Inferior parietal cortex (tissue), 1 donor: ENCODE measurements at regions not wholly inside any gene's neighbourhood (a gene's known extent, or its start where the extent isn't known, plus 50 kb on each side); places are given as distances from the start of the nearest gene placed in this dataset.
"Not testable (repeated sequence)": the region's sequence is repeated elsewhere in the genome, so short reads cannot be mapped to it uniquely, and the experiment has no call there.

Source experiments
- DNase-seq: peaks from one replicate; pipeline ENCODE4 v3.0.0-alpha.2; 2016; ENCODE audit errors: extremely low spot score

DNA sequence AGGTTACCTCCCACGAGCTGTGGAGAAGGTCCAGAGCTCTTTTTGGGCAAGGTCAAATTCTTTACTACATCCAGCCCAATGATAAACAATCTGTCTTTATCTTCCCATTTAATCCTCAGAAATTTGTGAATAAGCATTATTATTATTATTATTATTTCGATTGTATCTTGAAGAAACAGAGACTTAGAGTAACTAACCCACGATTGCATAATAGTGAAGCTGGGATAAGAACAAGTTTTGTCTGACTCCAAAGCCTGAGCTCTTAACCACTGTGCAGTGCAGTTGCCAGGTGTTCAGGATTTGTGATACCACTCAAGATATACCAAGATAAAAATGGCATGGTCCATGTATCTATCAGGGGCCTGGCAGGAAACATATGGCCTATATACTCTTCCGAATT is 166.5 kb upstream of the LDB2 start:
- no peak for DNase-seq

- no peak for DNase-seq
Measured at GRCh38 chr4:17063888-17064287, 165.4 kb upstream of the LDB2 start.

DNA sequence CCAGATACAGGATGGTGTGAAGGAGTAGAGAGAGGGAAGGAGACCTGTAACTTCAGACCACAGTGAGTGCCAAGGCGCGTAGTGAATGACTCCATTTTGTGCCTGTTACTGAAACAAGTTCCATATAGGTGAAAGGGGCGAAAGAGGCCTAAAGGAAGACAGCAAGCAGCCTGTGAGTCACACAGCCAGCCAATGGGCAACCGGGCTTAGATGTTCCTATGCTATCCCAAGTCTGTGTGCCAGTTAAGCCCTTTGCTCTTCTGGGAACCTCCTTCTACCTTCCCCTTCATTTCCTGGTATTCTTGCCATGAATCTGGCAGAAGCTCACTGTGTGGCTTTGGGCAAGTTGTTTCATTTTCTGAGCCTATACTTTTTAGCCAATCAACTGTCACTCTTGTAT is 161.8 kb upstream of the LDB2 start:
- no peak for DNase-seq

GRCh38 chr4:17058916-17059741 is 160.7 kb upstream of the LDB2 start:
- DNase-seq: peak; percentile 48

- no peak for DNase-seq
Measured at GRCh38 chr4:17058536-17058915, 160.1 kb upstream of the LDB2 start.

DNA sequence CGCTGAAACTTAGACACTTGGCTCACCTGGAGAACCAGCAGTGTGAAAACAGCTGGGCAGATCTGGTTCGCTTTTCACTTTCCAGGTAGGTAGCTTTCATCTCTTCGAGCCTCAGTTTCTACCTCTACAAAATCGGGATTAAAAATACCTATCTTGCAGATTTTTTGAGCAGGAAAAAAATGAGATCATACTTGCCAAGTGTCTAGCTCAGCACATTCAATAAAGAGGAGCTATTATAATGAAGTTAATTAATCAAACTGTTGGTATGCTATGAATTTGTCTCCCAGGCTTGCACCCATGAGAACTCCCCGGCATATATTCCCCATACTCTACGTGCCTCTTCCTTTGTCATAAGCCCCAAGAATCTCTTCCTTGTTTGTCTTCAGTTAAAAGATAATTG is 158.6 kb upstream of the LDB2 start:
- DNase-seq: no peak

- DNase-seq: peak; percentile 58
Measured at GRCh38 chr4:17055788-17056187, 157.3 kb upstream of the LDB2 start.

- no peak for DNase-seq
Measured at GRCh38 chr4:17045866-17046265, 147.4 kb upstream of the LDB2 start.

- no peak for DNase-seq
Measured at GRCh38 chr4:17038510-17039176, 140.2 kb upstream of the LDB2 start.

GRCh38 chr4:17033768-17034181 is 135.3 kb upstream of the LDB2 start:
- no peak for DNase-seq

- DNase-seq: no peak
Measured at GRCh38 chr4:17033025-17033767, 134.8 kb upstream of the LDB2 start.

GRCh38 chr4:17030543-17030942 is 132.1 kb upstream of the LDB2 start:
- DNase-seq: peak; percentile 26

- no peak for DNase-seq
Measured at GRCh38 chr4:17029964-17030363, 131.5 kb upstream of the LDB2 start.

DNA sequence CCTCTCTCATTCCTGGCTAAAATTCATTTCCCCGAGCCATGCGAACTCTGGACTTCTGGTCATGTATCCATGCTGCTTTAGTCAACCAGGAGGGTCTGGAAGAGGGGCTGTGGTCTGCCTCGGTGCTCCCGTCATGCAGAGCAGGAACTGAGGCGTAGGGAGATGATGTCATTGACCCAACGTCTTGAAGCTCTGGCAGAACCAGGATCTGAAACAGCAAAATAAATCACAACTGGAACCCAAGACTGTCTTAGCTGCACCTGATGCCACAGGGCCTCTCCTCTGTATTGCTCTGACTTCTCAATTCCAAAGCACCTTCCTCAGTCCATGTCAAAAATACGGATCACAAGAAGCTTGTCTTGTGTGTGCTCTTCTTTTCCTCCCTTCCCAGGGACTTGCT is 131.0 kb upstream of the LDB2 start:
- DNase-seq: no peak

DNA sequence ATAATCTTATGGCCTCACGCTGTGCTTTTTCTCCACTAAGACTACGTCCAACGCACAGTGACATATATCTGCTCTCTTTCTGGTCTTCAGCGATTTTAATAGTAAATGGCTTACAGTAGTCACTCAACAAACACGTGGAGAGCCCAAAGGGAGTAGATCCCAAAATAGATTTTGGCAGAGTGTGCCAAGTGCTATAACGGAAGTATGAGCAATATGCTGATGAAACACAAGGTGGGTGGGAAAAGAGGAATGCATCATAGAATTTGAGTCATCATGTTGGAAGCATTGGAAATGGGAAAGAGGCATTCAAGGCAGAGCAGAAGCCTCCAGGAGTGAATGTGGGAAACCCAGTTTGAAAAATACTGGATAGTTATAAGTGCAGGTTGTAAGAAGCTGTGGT is 129.1 kb upstream of the LDB2 start:
- peak; percentile 60 for DNase-seq

- DNase-seq: no peak
Measured at GRCh38 chr4:17024425-17024824, 126.0 kb upstream of the LDB2 start.

DNA sequence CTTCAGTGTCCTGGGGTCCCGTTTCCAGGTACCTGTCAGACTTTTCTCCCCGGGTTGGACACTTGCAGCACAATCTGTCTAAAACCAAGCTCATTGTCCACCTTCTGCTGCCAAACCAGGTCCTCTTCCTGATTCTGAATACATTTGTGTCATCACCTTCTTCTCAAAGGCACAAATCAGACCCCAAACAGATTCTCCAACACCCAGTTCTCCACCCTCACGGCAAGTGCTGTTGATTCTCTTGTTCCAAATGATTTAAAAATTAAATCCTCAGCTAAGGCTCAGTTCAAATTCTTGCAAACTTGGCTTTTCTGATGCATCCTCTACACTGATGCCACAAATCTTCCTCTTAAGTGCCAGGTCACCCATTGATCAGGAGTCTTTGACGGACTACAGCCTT is 122.5 kb upstream of the LDB2 start:
- no peak for DNase-seq

DNA sequence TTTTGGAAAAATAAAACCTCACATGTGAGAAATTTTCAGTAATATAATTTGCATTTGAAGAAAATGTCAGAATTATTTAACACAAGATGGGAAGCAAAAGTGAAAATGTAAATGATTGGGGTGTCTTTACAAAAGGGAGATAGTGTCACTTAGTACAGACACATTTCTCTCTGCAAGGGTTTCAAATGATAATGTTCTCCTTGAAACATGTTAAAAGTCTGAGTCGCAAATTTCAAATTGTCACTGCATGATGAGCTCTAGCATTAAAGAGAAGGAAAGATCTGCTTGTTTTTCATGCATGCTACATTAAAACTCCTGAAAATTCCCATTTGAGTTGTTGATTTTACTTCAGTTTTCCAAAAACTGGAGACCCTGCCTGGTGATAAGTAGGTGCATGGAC is 122.0 kb upstream of the LDB2 start:
- DNase-seq: no peak

GRCh38 chr4:17018621-17019020 is 120.2 kb upstream of the LDB2 start:
- DNase-seq: not testable (repeated sequence)

DNA sequence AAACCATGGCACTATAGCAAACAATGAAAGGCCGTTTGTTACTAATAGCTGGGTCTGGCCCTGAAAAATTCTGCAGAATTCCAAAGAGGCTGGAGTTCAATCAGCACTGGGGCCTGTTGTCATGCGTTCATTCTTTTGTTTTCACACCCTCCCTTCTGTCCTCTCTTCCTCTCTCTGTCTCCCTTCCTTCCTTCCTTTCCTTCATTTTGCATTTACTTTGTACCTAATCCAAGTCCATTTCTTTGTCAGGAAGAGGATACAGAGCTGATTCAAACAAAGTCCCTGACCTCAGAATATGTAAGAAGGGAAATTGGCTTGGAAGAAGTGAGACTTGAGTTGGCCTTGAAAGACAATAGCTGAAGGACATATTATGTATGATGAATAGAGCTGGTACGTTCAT is 119.6 kb upstream of the LDB2 start:
- DNase-seq: no peak

DNA sequence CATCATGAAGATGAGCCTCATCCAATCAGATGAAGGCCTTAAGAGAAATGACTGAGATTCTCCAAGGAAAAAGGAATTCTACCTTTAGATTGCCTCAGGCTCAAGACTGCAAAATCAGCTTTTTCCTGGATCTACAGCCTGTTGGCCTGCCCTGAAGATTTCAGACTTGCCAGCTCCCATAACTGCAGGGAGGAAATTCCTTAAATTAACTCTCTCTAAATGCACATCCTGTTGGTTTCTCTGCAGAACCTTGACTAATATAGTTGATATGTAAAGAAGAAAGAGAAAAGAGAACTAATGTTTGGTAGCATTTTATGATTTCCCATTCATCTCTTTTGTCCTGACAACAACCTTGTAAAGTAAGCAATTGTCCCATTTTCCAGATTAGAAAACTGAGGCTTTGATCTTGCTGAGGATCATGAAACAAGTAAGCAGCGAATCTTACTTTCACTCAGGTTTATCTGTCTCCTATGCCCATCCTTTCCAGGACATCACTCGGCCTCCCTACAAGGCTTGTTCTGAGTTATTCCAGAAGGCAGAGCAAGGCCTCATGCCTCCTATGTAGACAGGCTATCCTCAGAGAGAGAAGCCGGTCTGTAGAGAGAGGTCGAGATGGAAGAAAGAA is 115.0 kb upstream of the LDB2 start:
- DNase-seq: no peak

- no peak for DNase-seq
Measured at GRCh38 chr4:17012451-17012850, 114.0 kb upstream of the LDB2 start.
